GM19397 (cell line): ENCODE measurements at regions not wholly inside any gene's neighbourhood (a gene's known extent, or its start where the extent isn't known, plus 50 kb on each side); places are given as distances from the start of the nearest gene placed in this dataset.

Experiments used
- ATAC-seq: cut with Tn5 transposase; IDR thresholded peaks from one replicate; pipeline ENCODE4 v1.9.1; 2021; ENCODE audit warnings: mild to moderate bottlenecking, moderate library complexity; ENCODE audit not compliant: unreplicated experiment

- no peak for ATAC-seq
Measured at GRCh38 chr2:20150110-20150706, 74.7 kb downstream of the SDC1 start.

GRCh38 chr2:20149703-20150030, 75.3 kb downstream of the SDC1 start:
- ATAC-seq = no peak

GRCh38 chr2:20148923-20149702, 75.8 kb downstream of the SDC1 start:
- no peak for ATAC-seq

GRCh38 chr2:20148426-20148922, 76.5 kb downstream of the SDC1 start:
- ATAC-seq = no peak

GRCh38 chr2:20147351-20147750, 77.6 kb downstream of the SDC1 start:
- ATAC-seq = no peak

- ATAC-seq = no peak
Measured at GRCh38 chr2:20146401-20146800, 78.5 kb downstream of the SDC1 start.

GRCh38 chr2:20145497-20146193, 79.3 kb downstream of the SDC1 start:
- ATAC-seq = peak; percentile 64

- no peak for ATAC-seq
Measured at GRCh38 chr2:20144861-20145260, 80.1 kb downstream of the SDC1 start.

GRCh38 chr2:20144196-20144595, 80.7 kb downstream of the SDC1 start:
- ATAC-seq = no peak

- ATAC-seq = no peak
Measured at GRCh38 chr2:20143263-20143662, 81.7 kb downstream of the SDC1 start.

GRCh38 chr2:20141806-20142205, 83.1 kb downstream of the SDC1 start:
- ATAC-seq = no peak

- no peak for ATAC-seq
Measured at GRCh38 chr2:20141056-20141762, 83.7 kb downstream of the SDC1 start.

GRCh38 chr2:20140321-20141055, 84.4 kb downstream of the SDC1 start:
- ATAC-seq = no peak

GRCh38 chr2:20139407-20140172, 85.3 kb downstream of the SDC1 start:
- no peak for ATAC-seq

GRCh38 chr2:20138696-20139095, 86.2 kb downstream of the SDC1 start:
- no peak for ATAC-seq

GRCh38 chr2:20137884-20138283, 86.5 kb upstream of the LAPTM4A start:
- no peak for ATAC-seq

- ATAC-seq = no peak
Measured at GRCh38 chr2:20137131-20137571, 85.7 kb upstream of the LAPTM4A start.

- ATAC-seq = no peak
Measured at GRCh38 chr2:20136149-20136548, 84.7 kb upstream of the LAPTM4A start.

- peak; percentile 72 for ATAC-seq
Measured at GRCh38 chr2:20135631-20136050, 84.2 kb upstream of the LAPTM4A start.
